H9 (cell line): ENCODE measurements at regions not wholly inside any gene's neighbourhood (a gene's known extent, or its start where the extent isn't known, plus 50 kb on each side); places are given as distances from the start of the nearest gene placed in this dataset.

Experiments used
- DNase-seq: peaks from one replicate; pipeline ENCODE4 v3.0.0-alpha.2; 2017
- H2AFZ ChIP-seq: one replicate; pipeline ENCODE4 v1.6.1; 2013; ENCODE audit warnings: mild to moderate bottlenecking, low read length, control low read depth, moderate library complexity
- H2AK5ac ChIP-seq: 2 replicates; pipeline ENCODE4 v1.6.1; 2013; ENCODE audit warnings: low read length, control low read depth, mixed read lengths; ENCODE audit not compliant: insufficient read length
- H2BK120ac ChIP-seq: one replicate; pipeline ENCODE4 v1.6.1; 2013; ENCODE audit warnings: low read depth, mild to moderate bottlenecking, low read length, control low read depth, inconsistent platforms; ENCODE audit not compliant: poor library complexity, severe bottlenecking
- H2BK12ac ChIP-seq: 2 replicates; pipeline ENCODE4 v1.6.1; 2013; ENCODE audit warnings: low read length, control low read depth, mixed read lengths, low read depth; ENCODE audit not compliant: insufficient read length
- H2BK15ac ChIP-seq: 2 replicates; pipeline ENCODE4 v1.6.1; 2013; ENCODE audit warnings: low read depth, low read length, control low read depth
- H2BK20ac ChIP-seq: one replicate; pipeline ENCODE4 v1.6.1; 2013; ENCODE audit warnings: low read depth, mild to moderate bottlenecking, low read length, control low read depth, inconsistent platforms; ENCODE audit not compliant: poor library complexity, severe bottlenecking
- H2BK5ac ChIP-seq: 2 replicates; pipeline ENCODE4 v1.6.1; 2013; ENCODE audit warnings: low read length, control low read depth, mixed read lengths; ENCODE audit not compliant: insufficient read length
- H3K14ac ChIP-seq: 2 replicates; pipeline ENCODE4 v1.6.1; 2013; ENCODE audit warnings: low read length, control low read depth; ENCODE audit not compliant: insufficient read depth
- H3K18ac ChIP-seq: 2 replicates; pipeline ENCODE4 v1.6.1; 2013; ENCODE audit warnings: low read depth, mild to moderate bottlenecking, mixed read lengths, low read length, control low read depth; ENCODE audit not compliant: insufficient read length
- H3K23ac ChIP-seq: 2 replicates; pipeline ENCODE4 v1.6.1; 2013; ENCODE audit warnings: low read length, control low read depth, mixed read lengths, low read depth; ENCODE audit not compliant: insufficient read length
- H3K23me2 ChIP-seq: 2 replicates; pipeline ENCODE4 v1.6.1; 2013; ENCODE audit warnings: low read depth, mild to moderate bottlenecking, mixed read lengths, low read length, control low read depth; ENCODE audit not compliant: insufficient read length, poor library complexity, severe bottlenecking
- H3K27ac ChIP-seq: 2 replicates; pipeline ENCODE4 v1.5.1; 2013; ENCODE audit warnings: low read length, control low read depth, mixed read lengths, low read depth; ENCODE audit not compliant: insufficient read length
- H3K27me3 ChIP-seq: 2 replicates; pipeline ENCODE4 v1.6.1; 2013; ENCODE audit warnings: low read length, control low read depth, inconsistent platforms; ENCODE audit not compliant: insufficient read depth
- H3K4ac ChIP-seq: 2 replicates; pipeline ENCODE4 v1.6.1; 2013; ENCODE audit warnings: low read depth, mild to moderate bottlenecking, control low read depth, inconsistent platforms, low read length, moderate library complexity
- H3K4me1 ChIP-seq: 2 replicates; pipeline ENCODE4 v1.6.1; 2013; ENCODE audit warnings: low read length, control low read depth, inconsistent platforms; ENCODE audit not compliant: insufficient read depth
- H3K4me2 ChIP-seq: 2 replicates; pipeline ENCODE4 v1.6.1; 2013; ENCODE audit warnings: low read length, control low read depth, mixed read lengths; ENCODE audit not compliant: insufficient read length, insufficient read depth
- H3K56ac ChIP-seq: 2 replicates; pipeline ENCODE4 v1.6.1; 2013; ENCODE audit warnings: low read depth, mild to moderate bottlenecking, mixed read lengths, low read length, control low read depth; ENCODE audit not compliant: insufficient read length
- H3K79me1 ChIP-seq: 2 replicates; pipeline ENCODE4 v1.6.1; 2013; ENCODE audit warnings: low read depth, mild to moderate bottlenecking, moderate library complexity, low read length, control low read depth, inconsistent platforms; ENCODE audit not compliant: insufficient read depth, poor library complexity, severe bottlenecking
- H3K79me2 ChIP-seq: 2 replicates; pipeline ENCODE4 v1.6.1; 2013; ENCODE audit warnings: low read length, control low read depth, inconsistent platforms; ENCODE audit not compliant: insufficient read depth
- H3K9ac ChIP-seq: 2 replicates; pipeline ENCODE4 v1.6.1; 2013; ENCODE audit warnings: low read length, control low read depth, mixed read lengths; ENCODE audit not compliant: insufficient read length; ENCODE audit errors: extremely low read depth
- H3K9me3 ChIP-seq: one replicate; pipeline ENCODE4 v1.6.1; 2013; ENCODE audit warnings: low read depth, low read length, inconsistent platforms; ENCODE audit not compliant: control insufficient read depth
- H3T11ph ChIP-seq: one replicate; pipeline ENCODE4 v1.6.1; 2013; ENCODE audit warnings: mild to moderate bottlenecking, low read length, control low read depth, inconsistent platforms
- H4K20me1 ChIP-seq: one replicate; pipeline ENCODE4 v1.6.1; 2013; ENCODE audit not compliant: control insufficient read depth, insufficient read length, insufficient read depth
- H4K5ac ChIP-seq: 2 replicates; pipeline ENCODE4 v1.6.1; 2013; ENCODE audit warnings: low read depth, mild to moderate bottlenecking, mixed read lengths, low read length, control low read depth; ENCODE audit not compliant: insufficient read length
- H4K8ac ChIP-seq: replicated peaks from 2 replicates; pipeline ENCODE4 v1.6.1; 2013; ENCODE audit warnings: low read length, control low read depth, mixed read lengths, low read depth; ENCODE audit not compliant: insufficient read length
- H4K91ac ChIP-seq: 2 replicates; pipeline ENCODE4 v1.6.1; 2013; ENCODE audit warnings: low read depth, mild to moderate bottlenecking, moderate library complexity, mixed read lengths, low read length, control low read depth; ENCODE audit not compliant: insufficient read length
- H3K27ac Mint-ChIP-seq, 3 experiments: 2 replicates in 2 of 3; 3 replicates in 1 of 3; pipeline ENCODE4 v1.8.0; 2020 to 2021; ENCODE audit warnings: mixed read lengths in 3 of 3, mild to moderate bottlenecking in 1 of 3, moderate library complexity in 1 of 3
- H3K27me3 Mint-ChIP-seq: 2 replicates; pipeline ENCODE4 v1.8.0; 2021; ENCODE audit warnings: low read depth, mild to moderate bottlenecking, moderate library complexity, mixed read lengths
- H3K36me3 Mint-ChIP-seq, 3 experiments: 2 replicates in 2 of 3; 3 replicates in 1 of 3; pipeline ENCODE4 v1.8.0; 2020 to 2021; ENCODE audit warnings: low read depth in 3 of 3, mixed read lengths in 3 of 3; ENCODE audit not compliant: insufficient read depth in 1 of 3
- H3K4me1 Mint-ChIP-seq, 2 experiments: 2 replicates each; pipeline ENCODE4 v1.8.0; 2020; ENCODE audit warnings: mixed read lengths in 2 of 2
- H3K4me3 Mint-ChIP-seq, 2 experiments: 2 replicates in 1 of 2; 3 replicates in 1 of 2; pipeline ENCODE4 v1.8.0; 2020 to 2021; ENCODE audit warnings: mild to moderate bottlenecking in 2 of 2, mixed read lengths in 2 of 2, moderate library complexity in 1 of 2
- H3K9me3 Mint-ChIP-seq, 2 experiments: 2 replicates in 1 of 2; 3 replicates in 1 of 2; pipeline ENCODE4 v1.8.0; 2020; ENCODE audit warnings: mild to moderate bottlenecking in 2 of 2, mixed read lengths in 2 of 2, moderate library complexity in 1 of 2
- CTCF ChIP-seq: fragments of 200-600 bp; sonication (generic); conservative IDR thresholded peaks from 3 replicates; pipeline ENCODE4 v1.8.0; 2021; ENCODE audit warnings: antibody characterized with exemption, mild to moderate bottlenecking
- WGBS: extraction: QIAGEN DNeasy Blood & Tissue Kit; methylation state at CpG from one replicate; pipeline ENCODE4 v1.1.7; 2013; ENCODE audit warnings: missing lambda C conversion rate, low lambda C conversion rate, mixed read lengths; ENCODE audit not compliant: insufficient read length; ENCODE audit errors: extremely low coverage; 5-methylcytosine and 5-hydroxymethylcytosine counted together

- no peak overlapping the region for H3K4me2 ChIP-seq
- H2BK20ac ChIP-seq: no peak overlapping the region
- no CpG with 5 or more reads among the region's 3 CpGs for WGBS
- Mint-ChIP-seq H3K27ac (no peak overlapping the region), H3K36me3 (no peaks in the 10 kb centered on the region), H3K4me3 (no peak overlapping the region), H3K27me3 (no peaks in the 10 kb centered on the region), H3K9me3 (no peaks in the 10 kb centered on the region), H3K4me1 (peaks cover 30 to 32% of the 10 kb centered on the region in 2 experiments)
- no peak overlapping the region for H3K18ac ChIP-seq
- no peak overlapping the region for H4K8ac ChIP-seq
- no peak overlapping the region for H2BK5ac ChIP-seq
- no peak overlapping the region for H4K91ac ChIP-seq
- no peak overlapping the region for H2AK5ac ChIP-seq
- H2BK15ac ChIP-seq: no peak overlapping the region
- no peaks in the 10 kb centered on the region for H4K20me1 ChIP-seq
- no peak for DNase-seq
- H2AFZ ChIP-seq: no peak overlapping the region
- no peaks in the 10 kb centered on the region for H3K23me2 ChIP-seq
- H3K4me1 ChIP-seq: peaks cover 6% of the 10 kb centered on the region
- no peak overlapping the region; the same call in 1 of the 2 replicates for H3K4ac ChIP-seq
- H3K56ac ChIP-seq: no peak overlapping the region
- H2BK120ac ChIP-seq: no peak overlapping the region
- H4K5ac ChIP-seq: no peak overlapping the region
- no peak overlapping the region for H3T11ph ChIP-seq
- no peak overlapping the region for H3K14ac ChIP-seq
- no peak overlapping the region for H3K27ac ChIP-seq
- no peaks in the 10 kb centered on the region for H3K9me3 ChIP-seq
- no peak overlapping the region for H3K23ac ChIP-seq
- no peaks in the 10 kb centered on the region for H3K79me2 ChIP-seq
- no peaks in the 10 kb centered on the region for H3K27me3 ChIP-seq
- H2BK12ac ChIP-seq: no peak overlapping the region
- no peak; the same call in 2 of the 3 replicates for TF ChIP-seq CTCF
- H3K9ac ChIP-seq: no peak overlapping the region
- H3K79me1 ChIP-seq: no peaks in the 10 kb centered on the region
Measured at GRCh38 chr4:128385683-128386304, 98.2 kb upstream of the PGRMC2 start.
